Spleen (tissue), 7 donors: ENCODE measurements at regions not wholly inside any gene's neighbourhood (a gene's known extent, or its start where the extent isn't known, plus 50 kb on each side); places are given as distances from the start of the nearest gene placed in this dataset.

Experiments
- POLR2A ChIP-seq, 3 donors: fragments of 450-650 bp; IDR thresholded peaks; one replicate each; pipeline ENCODE4 v1.5.1; 2017; ENCODE audit warnings: antibody characterized with exemption in 3 of 3, mild to moderate bottlenecking in 1 of 3
- TF ChIP-seq, protein P1 (sequence below), 11 experiments: fragments of 200-600 bp in 7 of 11; fragments of 450-650 bp in 4 of 11; sonication (generic) in 4 of 11; IDR thresholded peaks in 8 of 11; conservative IDR thresholded peaks in 3 of 11; 1 replicate in 7 of 11; 2 replicates in 4 of 11; pipeline versions ENCODE4 v1.4.0 to v1.8.0; 2016 to 2021; ENCODE audit warnings: antibody characterized with exemption in 11 of 11, inconsistent platforms in 4 of 11, mild to moderate bottlenecking in 1 of 11
- donor health status: DM: no; HTN: no; CAD: no; lungs with moderate emphysema.
- donor health status: DM: no; HTN: no; CAD: no.
- donor health status: DM: no; HTN: no; CAD: no.

GRCh38 chr7:25348104-25348503 is 119.8 kb upstream of the NPVF start:
- TF ChIP-seq, protein P1, sequence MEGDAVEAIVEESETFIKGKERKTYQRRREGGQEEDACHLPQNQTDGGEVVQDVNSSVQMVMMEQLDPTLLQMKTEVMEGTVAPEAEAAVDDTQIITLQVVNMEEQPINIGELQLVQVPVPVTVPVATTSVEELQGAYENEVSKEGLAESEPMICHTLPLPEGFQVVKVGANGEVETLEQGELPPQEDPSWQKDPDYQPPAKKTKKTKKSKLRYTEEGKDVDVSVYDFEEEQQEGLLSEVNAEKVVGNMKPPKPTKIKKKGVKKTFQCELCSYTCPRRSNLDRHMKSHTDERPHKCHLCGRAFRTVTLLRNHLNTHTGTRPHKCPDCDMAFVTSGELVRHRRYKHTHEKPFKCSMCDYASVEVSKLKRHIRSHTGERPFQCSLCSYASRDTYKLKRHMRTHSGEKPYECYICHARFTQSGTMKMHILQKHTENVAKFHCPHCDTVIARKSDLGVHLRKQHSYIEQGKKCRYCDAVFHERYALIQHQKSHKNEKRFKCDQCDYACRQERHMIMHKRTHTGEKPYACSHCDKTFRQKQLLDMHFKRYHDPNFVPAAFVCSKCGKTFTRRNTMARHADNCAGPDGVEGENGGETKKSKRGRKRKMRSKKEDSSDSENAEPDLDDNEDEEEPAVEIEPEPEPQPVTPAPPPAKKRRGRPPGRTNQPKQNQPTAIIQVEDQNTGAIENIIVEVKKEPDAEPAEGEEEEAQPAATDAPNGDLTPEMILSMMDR (IDR thresholded peaks at IDR 0.05 in 8 of 11, conservative IDR thresholded peaks at IDR 0.05 in 3 of 11), result no peak
- TF ChIP-seq POLR2A (IDR thresholded peaks at IDR 0.05), result no peak
